ENCODE measurements at regions not wholly inside any gene's neighbourhood (a gene's known extent, or its start where the extent isn't known, plus 50 kb on each side); places are given as distances from the start of the nearest gene placed in this dataset.

DNA sequence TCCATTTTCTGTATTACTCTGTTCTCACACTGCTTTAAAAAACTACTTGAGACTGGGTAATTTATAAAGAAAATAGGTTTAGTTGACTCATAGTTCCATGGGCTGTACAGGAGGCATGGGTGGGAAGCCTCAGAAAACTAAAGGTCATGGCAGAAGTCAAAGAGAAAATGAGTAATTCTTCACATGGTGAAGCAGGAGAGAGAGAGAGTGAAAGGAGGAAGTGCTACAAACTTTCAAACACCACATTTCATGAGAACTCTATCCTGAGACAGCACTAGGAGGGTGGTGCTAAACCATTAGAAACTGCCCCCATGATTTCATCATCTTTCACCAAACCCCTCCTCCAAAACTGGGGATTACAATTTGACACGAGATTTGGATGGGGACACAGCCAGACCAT lies 108.0 kb upstream of the PBDC1 start:
- DNase-seq (ENCODE audit: low spot score in 2 of 2) (no peak), ATAC-seq (peak; percentile 74)
- no peaks in the 10 kb centered on the region for H3K4me1 Mint-ChIP-seq
- no peak overlapping the region for H3K27ac Mint-ChIP-seq
- H3K9me3 Mint-ChIP-seq: no peaks in the 10 kb centered on the region
- H3K36me3 Mint-ChIP-seq: no peaks in the 10 kb centered on the region
- no peak overlapping the region for H3K4me3 Mint-ChIP-seq

- H3K4me1 Mint-ChIP-seq: no peaks in the 10 kb centered on the region
- H3K9me3 Mint-ChIP-seq: no peaks in the 10 kb centered on the region
- no peak overlapping the region for H3K4me3 Mint-ChIP-seq
- DNase-seq (ENCODE audit: low spot score in 2 of 2): no peak
- H3K27ac Mint-ChIP-seq: no peak overlapping the region
- H3K36me3 Mint-ChIP-seq: no peaks in the 10 kb centered on the region
- ATAC-seq: no peak
Observed at GRCh38 chrX:76076124-76076523, 96.7 kb upstream of the PBDC1 start.

- DNase-seq (ENCODE audit: low spot score in 2 of 2): no peak
- no peak overlapping the region for H3K27ac Mint-ChIP-seq
- no peaks in the 10 kb centered on the region for H3K4me1 Mint-ChIP-seq
- ATAC-seq: no peak
- H3K9me3 Mint-ChIP-seq: no peaks in the 10 kb centered on the region
- H3K36me3 Mint-ChIP-seq: no peaks in the 10 kb centered on the region
- no peak overlapping the region for H3K4me3 Mint-ChIP-seq
Observed at GRCh38 chrX:76109654-76110053, 63.2 kb upstream of the PBDC1 start.

All from stimulated activated effector memory CD8-positive, alpha-beta T cell treated with anti-CD3 and anti-CD28 coated beads, Interleukin-12 subunit alpha, Interleukin-12 subunit beta, amount 100 ng/mL, for 72 hours (primary cell).